HUES64 (cell line): ENCODE measurements at regions not wholly inside any gene's neighbourhood (a gene's known extent, or its start where the extent isn't known, plus 50 kb on each side); places are given as distances from the start of the nearest gene placed in this dataset.

Experiments used
- H3K27ac ChIP-seq: 2 replicates; pipeline ENCODE4 v1.7.0; 2013; ENCODE audit warnings: low read depth, low read length, inconsistent platforms
- H3K27me3 ChIP-seq: 2 replicates; pipeline ENCODE4 v1.6.1; 2013; ENCODE audit warnings: mild to moderate bottlenecking, low read length; ENCODE audit not compliant: insufficient read depth
- H3K36me3 ChIP-seq: 2 replicates; pipeline ENCODE4 v1.6.1; 2013; ENCODE audit warnings: mild to moderate bottlenecking, low read length; ENCODE audit not compliant: insufficient read depth
- H3K4me1 ChIP-seq: 2 replicates; pipeline ENCODE4 v1.6.1; 2013; ENCODE audit warnings: mild to moderate bottlenecking, low read length, moderate library complexity; ENCODE audit not compliant: insufficient read depth
- H3K4me3 ChIP-seq: 2 replicates; pipeline ENCODE4 v1.5.1; 2013; ENCODE audit warnings: mild to moderate bottlenecking, low read length, moderate library complexity
- H3K9ac ChIP-seq: 2 replicates; pipeline ENCODE4 v1.6.1; 2013; ENCODE audit warnings: mild to moderate bottlenecking, low read depth, low read length
- H3K9me3 ChIP-seq: 2 replicates; pipeline ENCODE4 v1.6.1; 2013; ENCODE audit warnings: low read depth, low read length; ENCODE audit not compliant: insufficient read depth
- WGBS: fragments of 150-250, 120-280 bp; methylation state at CpG from one replicate; pipeline ENCODE4 v1.1.7; 2013; ENCODE audit warnings: missing lambda C conversion rate; 5-methylcytosine and 5-hydroxymethylcytosine counted together

DNA sequence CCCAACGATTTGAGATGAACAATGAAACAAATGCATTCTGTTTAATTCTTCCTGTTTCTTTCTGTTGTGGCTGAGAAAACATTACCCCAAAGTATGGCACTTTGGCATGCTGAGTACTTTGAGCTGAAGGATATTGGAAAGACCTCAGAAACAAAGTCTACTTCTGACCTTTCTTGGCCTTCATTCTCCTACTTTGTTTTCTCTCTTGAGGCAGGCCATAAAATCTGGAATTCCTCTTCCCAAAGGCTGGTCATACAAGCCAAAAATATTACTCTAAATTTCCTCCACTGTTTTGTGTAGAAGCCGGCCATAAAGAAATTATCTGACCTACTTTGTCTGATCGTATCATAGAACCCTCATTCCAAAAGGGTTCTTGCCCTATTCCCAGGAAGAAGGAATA lies 1048.2 kb downstream of the TECRL start:
- H3K27ac ChIP-seq = no peak overlapping the region
- H3K36me3 ChIP-seq = no peaks in the 10 kb centered on the region
- no peaks in the 10 kb centered on the region for H3K9me3 ChIP-seq
- no peak overlapping the region for H3K9ac ChIP-seq
- WGBS = 97% methylated on average over 3 of the region's 3 CpGs
- H3K4me1 ChIP-seq = peaks cover 6% of the 10 kb centered on the region
- no peaks in the 10 kb centered on the region for H3K27me3 ChIP-seq
- H3K4me3 ChIP-seq = no peak overlapping the region

DNA sequence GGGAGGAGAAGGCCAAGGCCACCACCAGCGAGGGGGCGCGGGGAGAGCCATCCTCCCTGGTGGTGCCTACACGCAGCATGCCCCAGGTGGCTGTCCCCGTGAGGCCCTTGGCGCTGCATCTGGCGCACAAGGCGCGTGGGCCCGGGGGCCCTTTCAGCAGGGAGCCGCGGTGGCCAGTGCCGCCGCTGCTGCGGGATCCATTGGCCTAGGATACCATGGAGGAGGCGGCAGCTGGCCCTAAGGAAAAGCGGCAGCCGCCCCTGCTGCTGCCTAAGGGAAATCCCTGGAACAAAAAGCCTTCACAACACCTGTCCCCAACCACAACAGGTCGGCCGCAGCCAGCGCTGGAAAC lies 1059.6 kb downstream of the TECRL start:
- WGBS = 96% methylated on average over 21 of the region's 21 CpGs

DNA sequence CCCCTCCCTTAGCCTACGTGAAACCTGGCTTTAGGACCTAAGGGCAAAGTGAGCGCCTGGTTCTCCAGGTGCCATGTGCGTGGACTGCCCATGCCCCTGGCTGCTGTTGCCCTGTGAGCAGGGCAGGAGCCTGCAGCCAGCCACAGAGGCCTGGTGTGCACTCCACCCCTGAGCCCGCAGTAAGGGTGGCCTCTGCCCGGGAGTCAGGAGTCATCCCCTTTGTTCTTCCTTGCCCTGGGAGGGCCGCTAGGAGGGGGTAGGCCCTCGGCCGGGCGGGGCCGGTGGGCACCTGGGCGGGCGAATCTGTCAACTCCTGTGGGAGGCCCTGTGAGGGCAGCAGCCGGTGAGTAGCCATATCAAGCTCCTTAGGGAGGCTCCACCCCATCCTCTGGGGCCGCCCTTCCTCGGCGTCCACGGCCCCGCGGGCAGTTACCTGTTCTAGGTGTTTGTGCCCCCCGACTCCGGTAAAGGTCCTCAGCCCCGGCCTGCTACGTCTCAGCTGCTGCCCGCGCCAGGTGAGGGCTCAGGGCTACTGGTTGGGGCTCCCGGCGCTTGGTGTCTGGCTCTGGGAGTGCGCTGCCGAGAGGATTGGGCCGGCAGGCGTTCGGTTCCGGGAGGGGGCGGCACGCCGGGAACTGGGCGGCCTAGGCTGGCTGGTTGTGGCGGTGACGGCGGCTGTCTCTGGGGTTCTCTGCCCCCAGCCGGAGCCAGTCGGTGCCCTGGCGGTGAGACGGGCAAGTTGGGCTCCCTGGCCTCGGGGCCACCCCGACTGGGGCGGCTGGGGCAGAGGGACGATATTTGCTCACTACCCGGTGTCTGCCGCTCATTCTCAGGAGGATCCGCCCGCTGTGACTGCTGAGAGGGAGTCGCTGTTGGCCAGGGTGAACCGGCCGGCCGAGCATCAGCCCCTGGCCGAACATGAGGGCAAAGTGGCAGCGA lies 1060.2 kb downstream of the TECRL start:
- H3K27ac ChIP-seq = no peak overlapping the region
- no peak overlapping the region for H3K4me3 ChIP-seq

More for the DNA sequence above, 1059.6 kb downstream of the TECRL start:
- no peak overlapping the region for H3K27ac ChIP-seq
- no peaks in the 10 kb centered on the region for H3K36me3 ChIP-seq
- H3K9ac ChIP-seq = no peak overlapping the region
- no peaks in the 10 kb centered on the region for H3K27me3 ChIP-seq
- peaks cover 53% of the 10 kb centered on the region for H3K9me3 ChIP-seq
- no peak overlapping the region for H3K4me3 ChIP-seq
- no peaks in the 10 kb centered on the region for H3K4me1 ChIP-seq

DNA sequence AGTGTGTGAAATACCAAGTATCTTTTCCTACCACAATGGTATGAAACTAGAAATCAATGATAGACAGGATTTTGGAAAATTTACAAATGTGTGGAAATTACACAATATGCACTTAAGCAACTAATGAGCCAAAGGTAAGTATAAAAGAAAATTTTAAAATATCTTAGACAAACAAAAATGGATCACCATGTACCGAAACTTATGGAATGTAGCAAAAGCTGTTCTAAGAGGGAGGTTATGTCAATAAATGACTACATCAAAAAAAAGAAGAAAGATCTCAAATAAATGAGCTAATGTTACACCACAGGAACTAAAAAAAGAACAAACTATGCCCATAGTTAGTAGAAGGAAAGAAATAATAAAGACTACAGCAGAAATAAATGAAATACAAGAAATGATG lies 1084.1 kb downstream of the TECRL start:
- Histone ChIP-seq H3K9ac (no peak overlapping the region), H3K27ac (no peak overlapping the region), H3K36me3 (no peaks in the 10 kb centered on the region), H3K27me3 (no peaks in the 10 kb centered on the region), H3K4me3 (no peak overlapping the region), H3K4me1 (no peaks in the 10 kb centered on the region), H3K9me3 (peaks cover 28% of the 10 kb centered on the region)
- WGBS = no CpG with 5 or more reads among the region's 1 CpG

More for the DNA sequence above, 1060.2 kb downstream of the TECRL start:
- Histone ChIP-seq H3K4me1 (no peaks in the 10 kb centered on the region), H3K27me3 (no peaks in the 10 kb centered on the region), H3K9me3 (peaks cover 60% of the 10 kb centered on the region), H3K9ac (no peak overlapping the region), H3K36me3 (no peaks in the 10 kb centered on the region)
- WGBS = 92% methylated on average over 58 of the region's 58 CpGs

DNA sequence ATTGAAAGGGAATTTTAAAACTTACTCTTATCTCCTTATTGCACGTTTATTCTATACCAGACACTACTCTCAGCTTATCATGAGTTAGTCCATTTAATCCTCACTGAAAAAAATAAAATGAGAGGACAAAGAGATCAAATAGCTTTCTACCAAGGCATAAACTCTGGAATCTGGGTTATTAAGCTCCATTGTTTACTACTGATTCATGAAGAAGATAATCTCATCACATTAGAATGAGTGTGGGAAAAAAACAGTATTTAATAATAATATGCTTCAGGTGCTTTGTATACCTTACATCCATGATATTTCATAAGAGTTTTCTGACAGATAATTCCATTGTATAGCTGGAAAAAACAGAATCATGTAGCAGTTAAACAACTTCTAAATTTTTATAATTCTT lies 1092.6 kb downstream of the TECRL start:
- Histone ChIP-seq H3K4me1 (no peaks in the 10 kb centered on the region), H3K27ac (no peak overlapping the region), H3K4me3 (no peak overlapping the region), H3K9me3 (no peaks in the 10 kb centered on the region), H3K27me3 (no peaks in the 10 kb centered on the region), H3K36me3 (no peaks in the 10 kb centered on the region), H3K9ac (no peak overlapping the region)
- 0% methylated on average over 1 of the region's 1 CpG for WGBS

DNA sequence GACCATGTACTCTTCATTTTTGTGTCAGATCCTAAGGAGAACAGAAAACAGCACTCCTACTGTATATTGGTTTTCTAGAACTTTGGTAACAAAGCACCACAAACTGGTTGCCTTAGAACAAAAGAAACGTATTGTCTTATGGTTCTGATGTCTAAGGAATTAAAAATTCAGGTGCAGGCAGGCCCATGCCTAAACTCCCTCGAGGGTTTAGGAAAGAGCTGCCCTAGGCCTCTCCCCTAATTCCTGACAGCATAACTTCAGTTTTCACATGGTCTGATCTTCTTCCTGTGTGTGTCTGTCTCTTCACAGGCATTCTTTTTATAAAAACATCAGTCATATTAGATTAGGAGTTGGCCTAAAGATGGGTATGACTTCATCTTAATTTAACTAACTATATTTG lies 1093.6 kb downstream of the TECRL start:
- Histone ChIP-seq H3K4me3 (no peak overlapping the region), H3K27me3 (no peaks in the 10 kb centered on the region), H3K36me3 (no peaks in the 10 kb centered on the region), H3K27ac (no peak overlapping the region), H3K4me1 (no peaks in the 10 kb centered on the region), H3K9me3 (no peaks in the 10 kb centered on the region), H3K9ac (no peak overlapping the region)
- 88% methylated on average over 2 of the region's 2 CpGs for WGBS

DNA sequence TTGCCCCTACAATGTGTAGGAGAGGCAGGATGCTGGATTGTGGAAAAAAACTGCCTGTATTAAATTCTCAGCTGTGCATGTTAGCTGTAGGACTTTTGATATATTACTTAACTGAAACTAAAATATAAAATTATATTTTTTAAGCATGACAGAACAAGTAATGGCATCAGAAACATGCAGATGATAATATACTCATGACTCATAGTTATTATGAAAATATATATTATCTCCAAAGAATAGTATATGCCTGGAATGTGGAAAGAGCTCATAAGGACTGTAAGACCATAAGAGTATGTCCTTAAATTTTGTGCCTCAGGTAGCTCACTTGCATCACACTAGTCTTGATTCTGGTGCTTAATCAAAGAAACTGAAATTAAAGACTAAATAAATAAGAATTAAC lies 1100.6 kb downstream of the TECRL start:
- H3K36me3 ChIP-seq = no peaks in the 10 kb centered on the region
- H3K27ac ChIP-seq = no peak overlapping the region
- no peak overlapping the region for H3K4me3 ChIP-seq

DNA sequence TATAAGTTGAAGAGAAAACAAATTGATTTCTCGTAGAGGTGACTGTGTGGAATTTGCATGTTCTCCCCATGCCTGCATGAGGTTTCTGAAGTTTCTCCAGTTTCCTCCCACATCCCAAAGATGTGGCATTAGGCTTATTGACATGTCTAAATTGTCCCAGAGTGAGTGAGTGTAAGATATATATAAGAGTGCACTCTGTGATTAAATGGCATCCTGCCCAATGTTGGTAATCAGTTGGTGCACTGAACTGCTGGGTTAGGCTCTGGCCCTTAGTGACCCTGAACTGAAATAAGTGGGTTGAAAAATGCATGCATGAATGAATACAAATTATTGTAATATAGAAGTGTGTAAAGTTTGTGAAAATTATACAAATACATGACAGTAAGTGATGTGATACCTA lies 1106.5 kb downstream of the TECRL start:
- Histone ChIP-seq H3K4me1 (no peaks in the 10 kb centered on the region), H3K27ac (no peak overlapping the region), H3K9ac (no peak overlapping the region), H3K36me3 (no peaks in the 10 kb centered on the region), H3K9me3 (no peaks in the 10 kb centered on the region), H3K4me3 (no peak overlapping the region), H3K27me3 (no peaks in the 10 kb centered on the region)
- 87% methylated on average over 1 of the region's 1 CpG for WGBS

More for the DNA sequence above, 1100.6 kb downstream of the TECRL start:
- Histone ChIP-seq H3K4me1 (no peaks in the 10 kb centered on the region), H3K9ac (no peak overlapping the region), H3K9me3 (no peaks in the 10 kb centered on the region), H3K27me3 (no peaks in the 10 kb centered on the region)

DNA sequence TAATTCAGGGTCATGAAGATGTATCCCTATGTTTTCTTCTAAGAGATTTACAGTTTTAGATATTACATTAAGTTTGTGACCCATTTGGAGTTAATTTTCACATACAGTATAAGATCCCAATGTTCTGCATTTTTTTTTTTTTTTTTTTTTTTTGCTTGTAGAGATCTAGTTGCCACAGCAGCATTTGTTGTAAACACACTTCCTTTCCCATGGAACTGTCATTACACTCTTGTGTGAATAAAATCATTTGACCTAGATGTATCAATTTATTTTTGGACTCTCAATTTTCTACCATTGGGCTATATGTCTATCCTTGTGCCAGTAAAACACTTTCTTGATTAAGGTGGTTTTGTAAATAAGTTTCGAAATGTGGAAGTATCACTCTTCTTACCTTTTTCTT lies 1107.2 kb downstream of the TECRL start:
- H3K27ac ChIP-seq = no peak overlapping the region
- no peaks in the 10 kb centered on the region for H3K4me1 ChIP-seq
- H3K4me3 ChIP-seq = no peak overlapping the region
- H3K36me3 ChIP-seq = no peaks in the 10 kb centered on the region
- no CpG with 5 or more reads among the region's 1 CpG for WGBS
- H3K9ac ChIP-seq = no peak overlapping the region
- H3K27me3 ChIP-seq = no peaks in the 10 kb centered on the region
- H3K9me3 ChIP-seq = no peaks in the 10 kb centered on the region

DNA sequence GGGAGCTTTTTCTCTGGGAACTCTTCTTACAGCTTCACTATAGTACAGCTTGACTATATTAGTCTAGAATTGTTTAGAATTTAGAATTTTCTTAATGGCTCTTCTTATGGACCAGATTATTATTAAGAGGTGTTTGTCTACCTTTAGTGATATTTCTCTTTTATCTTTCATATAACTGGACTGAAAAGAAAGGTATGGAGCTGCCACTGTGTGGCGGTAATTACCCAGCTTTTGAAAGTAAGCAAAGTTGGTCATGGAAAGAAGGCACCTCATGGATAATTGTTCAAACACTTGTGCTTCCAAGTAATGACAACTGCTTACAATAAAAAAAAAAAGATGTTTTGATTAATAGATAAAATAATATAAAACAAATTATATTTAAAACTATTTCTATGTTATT lies 1112.5 kb downstream of the TECRL start:
- H3K36me3 ChIP-seq = no peaks in the 10 kb centered on the region
- no peak overlapping the region for H3K9ac ChIP-seq
- no peak overlapping the region for H3K27ac ChIP-seq
- WGBS = 89% methylated on average over 1 of the region's 1 CpG
- H3K4me1 ChIP-seq = no peaks in the 10 kb centered on the region
- H3K9me3 ChIP-seq = no peaks in the 10 kb centered on the region
- H3K27me3 ChIP-seq = no peaks in the 10 kb centered on the region
- H3K4me3 ChIP-seq = no peak overlapping the region

DNA sequence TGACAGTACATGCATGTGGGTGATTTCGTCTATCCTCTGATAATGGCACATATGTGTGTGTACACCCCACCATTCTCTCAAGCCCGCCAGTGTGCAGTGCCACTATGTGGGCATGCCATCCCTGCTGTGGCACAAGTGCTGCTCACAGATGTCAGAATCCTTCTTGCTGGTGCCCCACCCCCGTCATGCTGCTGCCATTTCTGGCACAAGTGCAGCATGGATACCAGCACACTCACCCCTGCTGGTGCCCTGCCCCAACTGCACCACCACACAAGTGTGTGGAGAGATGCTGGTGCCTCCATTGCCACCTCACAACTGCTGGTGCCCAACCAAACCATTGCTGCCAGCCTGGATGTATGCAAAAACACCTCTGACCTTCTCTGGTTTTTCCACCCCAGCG lies 1133.8 kb downstream of the TECRL start:
- 95% methylated on average over 4 of the region's 4 CpGs for WGBS
- no peak overlapping the region for H3K27ac ChIP-seq

DNA sequence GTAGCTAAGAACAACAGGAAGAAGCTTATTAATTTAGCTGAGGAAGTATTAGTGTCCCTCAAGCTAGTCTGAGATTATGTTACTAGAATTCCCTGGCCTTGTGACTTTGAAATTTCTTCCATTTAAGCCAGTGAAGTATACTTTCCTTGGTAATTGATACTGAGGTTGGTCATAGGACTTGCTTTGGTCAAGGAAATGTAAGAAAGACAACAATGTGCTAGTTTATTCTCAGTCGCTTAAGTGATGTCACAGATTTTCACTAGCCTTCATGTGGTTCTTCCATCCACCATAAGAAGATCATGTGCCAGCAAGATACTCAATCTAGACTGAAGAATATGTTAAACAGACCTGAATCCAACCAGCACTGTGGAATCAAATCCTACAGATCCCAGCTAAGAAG lies 1140.1 kb downstream of the TECRL start:
- no peak overlapping the region for H3K4me3 ChIP-seq

More for the DNA sequence above, 1133.8 kb downstream of the TECRL start:
- H3K4me1 ChIP-seq = no peaks in the 10 kb centered on the region
- H3K27me3 ChIP-seq = no peaks in the 10 kb centered on the region
- H3K4me3 ChIP-seq = no peak overlapping the region
- no peaks in the 10 kb centered on the region for H3K9me3 ChIP-seq
- H3K9ac ChIP-seq = no peak overlapping the region
- H3K36me3 ChIP-seq = no peaks in the 10 kb centered on the region

More for the DNA sequence above, 1140.1 kb downstream of the TECRL start:
- no peaks in the 10 kb centered on the region for H3K9me3 ChIP-seq
- 100% methylated on average over 1 of the region's 1 CpG for WGBS
- no peaks in the 10 kb centered on the region for H3K36me3 ChIP-seq
- H3K27ac ChIP-seq = no peak overlapping the region
- H3K4me1 ChIP-seq = no peaks in the 10 kb centered on the region
- H3K9ac ChIP-seq = no peak overlapping the region
- H3K27me3 ChIP-seq = no peaks in the 10 kb centered on the region
